GM21423 (cell line): ENCODE measurements at regions not wholly inside any gene's neighbourhood (a gene's known extent, or its start where the extent isn't known, plus 50 kb on each side); places are given as distances from the start of the nearest gene placed in this dataset.
"Not testable (repeated sequence)": the region's sequence is repeated elsewhere in the genome, so short reads cannot be mapped to it uniquely, and the experiment has no call there.

Experiments used
- ATAC-seq: cut with Tn5 transposase; IDR thresholded peaks from one replicate; pipeline ENCODE4 v1.9.1; 2021; ENCODE audit warnings: mild to moderate bottlenecking, moderate library complexity; ENCODE audit not compliant: unreplicated experiment

DNA sequence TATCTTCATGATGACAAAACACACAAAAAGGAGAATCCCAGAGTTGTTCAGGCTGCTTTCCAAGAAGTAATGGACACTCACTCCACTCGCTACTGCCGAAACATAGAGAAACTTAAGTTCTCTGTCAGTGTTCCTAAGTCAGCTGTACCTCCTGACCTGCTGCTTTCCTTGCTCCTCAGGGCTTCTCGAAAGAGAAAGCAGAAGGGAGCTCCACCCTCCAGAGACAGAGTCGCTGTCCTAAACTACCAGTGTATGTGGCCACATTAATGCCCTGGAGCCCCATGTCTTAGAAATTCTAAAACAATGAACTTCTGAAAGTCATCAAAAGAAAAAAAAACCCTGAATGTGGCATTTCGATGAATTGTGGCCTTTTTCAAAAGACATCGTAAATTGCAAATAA, 390.8 kb upstream of the MON1B start:
- no peak for ATAC-seq

DNA sequence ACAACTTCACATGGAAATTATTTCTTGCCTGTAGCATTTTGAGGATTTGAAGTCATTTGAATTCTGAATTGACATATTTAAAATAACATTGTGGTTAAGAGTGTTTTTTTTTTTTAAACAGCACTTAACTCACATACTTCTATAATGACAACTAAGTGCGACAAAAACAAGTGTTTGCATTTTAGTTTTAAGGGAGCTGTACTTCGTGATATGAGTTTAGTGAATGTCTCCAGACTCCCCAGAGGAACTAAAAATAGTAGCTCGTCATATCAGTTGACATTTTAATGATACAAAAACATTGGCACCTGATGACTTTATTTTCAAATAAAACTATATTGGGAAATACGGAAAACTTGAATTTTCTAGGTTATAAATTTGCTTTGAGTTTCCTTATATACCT, 389.6 kb upstream of the MON1B start:
- ATAC-seq = no peak

DNA sequence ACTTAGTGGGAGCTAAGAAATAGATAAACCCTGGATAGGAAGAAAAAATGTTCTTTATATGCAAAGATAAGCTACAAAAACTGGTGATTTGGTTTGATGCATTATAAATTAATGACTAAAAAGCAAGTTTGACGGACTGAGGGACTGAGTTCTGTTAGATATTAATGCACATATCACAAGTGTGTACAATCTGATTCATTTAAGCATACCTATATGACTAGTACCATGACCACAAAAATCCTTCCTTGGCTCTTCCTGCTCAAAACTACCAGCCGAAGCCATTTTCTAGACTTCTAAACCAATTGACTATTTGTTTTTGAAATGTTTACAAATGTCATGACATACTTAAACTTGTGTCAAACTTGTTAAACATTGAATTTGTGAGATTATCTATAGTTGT, 374.5 kb upstream of the MON1B start:
- ATAC-seq = no peak

DNA sequence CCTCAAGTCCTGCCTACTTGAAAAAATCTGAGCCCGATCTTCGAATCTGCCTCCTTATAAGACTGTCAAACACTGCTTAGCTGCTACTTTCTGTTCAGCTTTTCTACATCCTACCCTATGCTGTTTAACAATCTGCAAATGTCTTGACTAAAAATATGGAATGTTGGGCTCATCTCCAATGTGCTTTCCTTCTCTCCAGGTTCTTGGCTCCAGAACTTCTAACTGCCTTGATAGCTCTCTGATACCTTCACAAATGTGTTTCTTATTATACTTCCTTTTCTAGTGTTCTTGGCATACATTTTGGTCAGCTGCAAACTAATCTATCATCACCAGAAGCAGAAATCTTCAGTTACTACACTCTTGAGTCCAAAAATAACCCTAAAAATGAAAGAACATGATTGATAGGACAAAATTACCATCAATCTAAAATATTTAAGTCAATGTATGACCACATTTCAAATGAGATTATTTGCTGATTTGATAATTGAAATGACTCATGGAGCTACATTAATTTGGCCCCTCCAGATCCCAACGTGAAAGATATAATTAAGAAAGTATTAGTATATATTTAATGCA, 372.3 kb upstream of the MON1B start:
- no peak for ATAC-seq

DNA sequence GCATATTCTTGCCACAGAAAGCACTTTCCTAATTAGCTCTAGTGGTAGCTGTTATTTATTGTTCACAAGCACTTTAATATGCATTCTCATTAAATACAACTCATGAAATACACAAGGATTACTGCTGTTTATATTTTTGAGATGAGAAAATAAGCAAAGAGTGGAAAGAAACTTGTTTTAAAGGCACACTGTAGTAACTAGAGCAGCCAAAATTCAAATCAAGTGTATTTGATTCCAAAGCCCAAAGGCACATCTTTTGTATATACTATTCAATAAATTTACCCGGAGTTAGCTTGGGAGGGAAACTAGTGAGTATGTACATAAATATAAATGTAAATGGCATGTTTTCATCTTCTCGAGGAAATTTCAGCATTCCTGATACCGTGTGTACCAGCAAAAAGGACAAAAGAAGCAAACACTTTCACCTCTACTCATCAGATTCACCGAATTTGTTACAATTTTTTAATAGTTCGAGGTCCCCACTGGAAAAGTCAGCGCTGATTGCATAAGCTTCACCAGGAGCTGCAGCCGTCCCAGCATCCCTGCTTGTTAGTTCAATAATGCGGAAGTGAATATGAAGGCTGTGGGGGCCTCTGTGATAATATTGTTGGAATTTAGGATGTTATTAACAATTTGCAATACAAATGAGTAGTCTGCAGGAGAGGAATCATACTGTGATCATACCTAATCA, 371.6 kb upstream of the MON1B start:
- ATAC-seq = no peak

DNA sequence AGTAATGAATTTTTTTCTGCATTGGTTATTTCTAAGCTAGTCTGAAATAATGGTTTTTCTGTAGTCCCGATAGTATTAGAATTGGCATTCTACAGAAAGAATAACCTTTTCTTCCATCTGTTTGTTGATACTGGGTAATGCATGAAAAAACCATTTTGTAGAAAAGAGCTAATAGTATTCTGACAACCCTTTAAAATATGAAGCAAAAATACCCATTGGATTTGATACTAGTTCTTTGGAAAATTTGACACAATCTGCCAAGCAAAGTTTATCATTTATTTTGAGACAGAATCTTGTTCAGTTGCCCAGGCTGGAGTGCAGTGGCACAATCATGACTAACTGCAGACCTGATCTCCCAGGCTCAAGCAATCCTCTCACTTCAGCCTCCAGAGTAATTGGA, 366.8 kb upstream of the MON1B start:
- no peak for ATAC-seq

DNA sequence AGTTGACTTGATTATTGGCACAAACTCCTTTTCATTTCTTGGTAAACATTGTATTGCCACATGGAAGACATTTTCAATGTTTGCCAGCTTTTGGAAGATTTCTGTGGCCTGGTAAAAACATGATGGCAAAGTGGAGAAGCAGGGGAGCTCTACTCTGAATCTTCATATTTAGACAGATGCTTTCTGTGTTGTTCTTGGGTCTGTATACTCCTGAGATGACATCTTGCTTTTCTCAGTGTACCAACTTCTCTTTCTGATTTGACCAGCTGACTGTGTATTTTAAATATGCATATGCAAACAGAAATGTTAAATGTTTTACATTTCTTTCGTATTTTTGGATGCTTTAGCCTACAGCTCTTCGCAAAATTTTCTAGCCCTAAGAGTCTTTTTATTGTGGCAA, 366.2 kb upstream of the MON1B start:
- no peak for ATAC-seq

DNA sequence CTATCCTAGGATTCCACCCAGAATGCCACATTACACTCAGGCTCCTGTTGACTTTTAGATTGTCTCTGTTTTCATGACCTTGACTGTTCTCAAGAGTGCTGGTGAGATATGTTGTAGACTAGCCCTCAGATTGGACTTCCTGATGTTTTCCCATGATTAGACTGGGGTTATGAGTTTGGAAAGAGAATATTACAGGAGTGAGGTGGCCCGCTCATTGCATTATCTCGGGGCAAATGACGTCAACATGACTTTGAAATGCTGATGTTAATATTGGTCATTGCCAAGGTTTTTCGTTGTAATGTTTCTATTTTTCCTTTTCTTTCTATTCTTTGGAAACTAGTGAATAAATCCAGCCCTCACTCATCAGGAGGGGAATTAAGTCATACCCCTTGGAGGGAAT, 355.7 kb upstream of the MON1B start:
- no peak for ATAC-seq

DNA sequence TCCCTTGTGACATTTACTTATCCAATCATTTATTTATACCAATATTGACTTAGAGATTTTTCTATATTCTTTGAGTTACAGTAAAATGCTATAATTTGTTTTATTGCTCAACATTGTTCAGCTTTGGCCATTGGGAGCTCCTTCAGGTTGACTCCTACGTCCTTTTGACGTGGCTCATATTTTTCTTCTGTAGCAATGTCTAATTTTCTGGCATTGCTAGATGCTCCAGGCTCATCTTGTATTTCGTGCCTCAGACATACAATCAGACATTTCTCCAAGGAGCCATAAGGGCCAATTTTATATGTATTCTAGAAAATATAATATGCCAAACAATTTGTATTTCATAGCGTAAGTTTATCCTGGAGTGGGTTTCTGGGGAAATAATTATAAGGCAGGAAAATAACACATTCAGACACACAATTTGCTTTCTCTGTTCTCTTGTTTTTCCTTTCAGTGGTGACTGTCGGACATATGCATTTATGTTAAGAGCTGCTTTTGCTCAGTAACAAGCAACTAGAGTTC, 355.1 kb upstream of the MON1B start:
- ATAC-seq = no peak

DNA sequence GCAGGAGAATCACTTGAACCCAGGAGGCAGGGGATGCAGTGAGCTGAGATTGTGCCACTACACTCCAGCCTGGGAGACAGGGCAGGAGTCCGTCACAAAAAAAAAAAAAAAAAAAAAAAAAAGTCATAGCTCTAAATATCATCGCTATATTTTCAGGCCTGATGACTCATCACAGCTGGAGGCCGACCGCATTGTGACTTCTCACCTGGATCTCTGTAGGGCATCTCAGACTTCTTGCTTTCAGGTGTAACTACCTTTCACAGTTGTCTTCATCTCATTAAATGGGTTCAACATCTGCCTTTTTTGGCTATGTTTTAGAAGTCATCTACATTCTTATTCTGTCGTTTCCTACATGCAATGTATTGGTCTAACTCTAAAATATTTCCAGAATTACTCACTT, 353.1 kb upstream of the MON1B start:
- ATAC-seq = no peak

DNA sequence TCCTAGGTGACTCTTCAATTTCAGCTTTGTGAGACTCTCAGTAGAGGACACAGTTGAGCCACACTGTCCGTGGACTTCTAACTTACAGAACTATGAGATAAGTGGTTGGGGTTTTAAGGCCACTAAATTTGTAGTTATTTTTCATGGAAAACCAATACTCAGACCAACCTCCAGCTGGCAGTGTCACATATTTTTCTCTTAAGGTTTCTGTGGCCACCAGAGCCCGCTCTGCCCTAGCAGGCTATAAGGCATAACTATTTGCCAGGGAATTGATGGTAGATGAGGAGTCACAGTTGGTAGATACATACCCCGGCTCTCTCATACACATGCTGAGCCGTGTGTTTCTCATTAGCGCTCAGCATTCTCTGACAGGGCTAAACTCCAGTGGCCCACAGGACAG, 336.8 kb upstream of the MON1B start:
- no peak for ATAC-seq

DNA sequence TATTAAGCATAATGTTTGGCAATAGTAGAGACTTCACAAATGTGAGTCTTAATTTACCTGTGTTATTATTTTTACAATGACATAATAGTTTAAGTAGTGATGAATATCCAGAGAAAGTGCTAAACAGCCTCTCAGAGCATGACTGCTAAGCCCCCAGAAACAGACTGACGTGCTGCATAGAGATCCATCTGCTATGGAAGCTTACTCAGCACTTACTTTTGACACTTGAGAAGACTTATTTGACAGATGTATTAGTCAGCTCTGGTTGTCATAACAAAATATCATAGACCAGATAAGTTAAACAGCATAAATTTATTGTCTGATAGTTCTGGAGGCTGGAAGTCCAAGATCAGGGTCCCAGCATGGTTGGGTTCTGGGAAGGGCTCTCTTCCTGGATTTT, 334.9 kb upstream of the MON1B start:
- ATAC-seq = no peak

DNA sequence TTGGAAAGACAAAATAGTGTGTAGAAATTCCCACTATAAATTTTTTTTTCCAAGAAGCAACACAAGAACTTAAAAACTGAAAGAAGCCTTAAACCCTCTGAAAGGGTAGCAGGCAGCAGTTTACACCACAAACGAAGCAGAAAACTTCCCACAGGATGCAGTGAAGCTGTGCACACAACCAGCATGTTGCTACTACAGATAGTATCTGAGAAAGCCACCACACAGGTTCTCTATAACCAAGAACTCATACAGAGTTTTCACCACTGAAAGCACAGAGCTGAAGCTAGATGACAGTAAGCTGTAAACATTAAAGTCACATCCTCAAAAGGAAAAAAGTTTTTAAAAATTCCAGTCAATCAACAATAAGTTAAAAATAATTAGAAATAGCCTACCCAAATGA, 333.6 kb upstream of the MON1B start:
- ATAC-seq = no peak

DNA sequence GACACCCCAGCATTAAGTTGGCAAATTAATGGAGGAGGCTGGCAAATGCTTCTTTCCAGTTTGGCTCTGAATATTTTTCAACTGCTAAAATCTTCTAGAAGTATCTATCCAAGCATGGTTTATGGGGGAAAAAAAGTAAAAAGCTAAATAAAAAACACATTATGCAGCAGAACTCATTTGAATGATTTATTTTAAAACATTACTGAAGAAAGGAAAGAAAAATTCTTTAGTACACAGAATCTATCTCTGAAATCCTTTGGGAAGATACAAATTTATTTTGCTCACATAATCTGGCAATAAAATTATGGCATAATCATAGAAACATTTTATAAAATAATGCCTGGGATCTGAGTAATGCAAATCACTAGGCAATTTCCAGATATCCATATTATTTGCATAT, 328.1 kb upstream of the MON1B start:
- no peak for ATAC-seq

DNA sequence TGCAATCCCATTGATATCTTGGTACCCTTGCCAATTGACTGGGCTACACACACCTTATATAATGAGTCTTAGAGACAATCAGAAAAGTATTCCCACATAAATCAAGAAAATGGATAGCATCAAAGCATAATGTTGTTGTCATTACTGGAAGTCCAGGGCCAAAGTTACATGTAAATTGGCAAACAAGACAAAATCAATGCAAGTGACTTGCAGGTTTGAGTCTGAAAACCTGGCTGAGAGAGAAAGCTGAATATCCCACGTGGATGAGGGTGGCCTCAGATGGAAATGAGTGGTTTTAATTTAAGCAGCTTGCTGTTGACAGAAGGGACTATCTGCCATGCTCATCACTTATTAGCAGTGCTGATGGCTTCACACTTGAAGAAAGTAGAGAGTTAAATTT, 324.0 kb upstream of the MON1B start:
- ATAC-seq = no peak

DNA sequence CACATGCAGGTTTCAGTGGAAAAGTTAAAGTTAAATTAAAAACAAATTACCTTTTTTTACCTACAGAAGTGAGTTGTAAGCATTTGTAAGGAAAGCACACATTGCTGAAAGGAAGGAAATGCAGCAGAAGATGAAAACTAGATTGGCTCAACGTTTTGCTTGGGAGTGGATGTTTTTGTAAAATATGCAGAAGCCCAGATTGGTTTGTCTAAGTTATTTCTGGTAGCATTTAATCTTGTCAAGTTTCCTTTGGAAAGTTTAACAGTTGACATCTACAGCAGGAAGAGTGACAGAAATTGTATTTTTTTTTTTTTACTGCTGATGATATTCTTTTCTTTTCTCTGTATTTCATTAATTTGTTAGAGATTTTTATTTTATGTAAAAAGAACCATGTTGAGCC, 315.1 kb upstream of the MON1B start:
- no peak for ATAC-seq

DNA sequence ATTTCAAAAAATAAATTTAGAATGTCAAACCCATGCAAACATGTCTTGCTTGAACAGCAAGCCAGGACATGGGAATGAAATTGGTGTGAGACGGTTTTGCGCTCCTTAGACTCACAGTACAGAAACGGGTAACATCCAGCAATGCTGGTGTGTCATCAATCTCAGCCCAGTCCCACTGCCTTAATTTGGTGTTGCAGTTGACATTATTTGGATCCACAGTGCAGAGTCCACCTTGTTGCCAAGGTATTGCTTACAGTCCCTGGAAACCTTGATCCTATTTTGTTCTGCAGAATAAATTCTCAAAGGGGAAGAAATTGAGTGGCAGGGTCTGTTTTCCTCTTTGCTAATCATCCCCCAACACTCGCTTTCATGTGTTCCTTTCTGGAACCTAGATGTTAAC, 311.6 kb upstream of the MON1B start:
- ATAC-seq = no peak

DNA sequence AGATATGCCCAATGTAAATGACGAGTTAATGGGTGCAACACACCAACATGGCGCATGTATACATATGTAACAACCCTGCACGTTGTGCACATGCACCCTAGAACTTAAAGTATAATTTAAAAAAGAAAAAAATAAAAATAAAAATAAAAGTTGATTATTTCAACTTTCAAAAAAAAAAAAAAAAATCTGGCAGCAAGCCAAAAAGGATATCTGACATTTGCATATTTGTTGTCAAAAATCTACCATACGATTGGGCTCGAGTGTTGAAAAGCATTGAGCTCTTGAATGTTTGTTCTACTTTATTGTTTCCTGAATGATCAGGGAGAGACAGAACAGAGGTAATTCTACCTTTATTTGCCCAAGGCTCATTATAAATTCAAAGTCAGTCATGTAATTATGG, 310.5 kb upstream of the MON1B start:
- not testable (repeated sequence) for ATAC-seq

DNA sequence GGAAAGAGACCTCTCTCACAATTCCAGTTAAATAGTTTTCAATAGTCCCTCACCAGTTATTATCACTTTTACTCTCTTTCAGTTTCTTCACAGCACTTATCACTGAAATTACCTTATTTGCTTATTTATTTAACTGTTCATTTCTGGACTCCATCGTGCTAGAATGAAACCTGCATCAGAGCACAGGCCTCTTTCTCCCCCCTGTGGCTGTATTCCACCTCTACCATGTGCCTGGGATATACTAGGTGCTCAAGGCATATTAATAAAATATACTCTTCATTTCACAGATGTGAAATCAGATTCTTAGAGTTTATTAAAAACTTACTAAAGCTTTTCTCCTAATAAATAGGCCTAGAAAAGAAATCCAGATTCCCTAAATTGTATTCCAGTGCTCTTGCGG, 308.9 kb upstream of the MON1B start:
- ATAC-seq = no peak

DNA sequence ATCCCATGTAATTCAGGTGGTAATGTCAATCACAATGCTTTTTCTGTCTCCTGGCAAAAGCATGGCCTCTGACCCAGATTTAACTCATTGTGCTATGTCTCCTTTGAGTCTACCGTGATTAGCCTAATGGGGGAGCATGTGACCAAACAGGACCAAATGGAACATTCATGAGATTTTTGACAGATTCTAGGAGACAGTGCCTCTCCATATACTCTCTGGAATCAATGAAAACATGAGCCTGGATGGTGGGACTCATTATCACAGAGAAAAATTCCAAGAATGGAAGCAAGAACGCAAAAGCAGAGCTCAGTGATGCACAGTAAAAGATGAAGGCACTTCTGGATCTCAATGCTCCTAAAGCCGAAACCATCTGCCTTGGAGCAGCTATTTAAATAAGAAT, 307.9 kb upstream of the MON1B start:
- no peak for ATAC-seq

DNA sequence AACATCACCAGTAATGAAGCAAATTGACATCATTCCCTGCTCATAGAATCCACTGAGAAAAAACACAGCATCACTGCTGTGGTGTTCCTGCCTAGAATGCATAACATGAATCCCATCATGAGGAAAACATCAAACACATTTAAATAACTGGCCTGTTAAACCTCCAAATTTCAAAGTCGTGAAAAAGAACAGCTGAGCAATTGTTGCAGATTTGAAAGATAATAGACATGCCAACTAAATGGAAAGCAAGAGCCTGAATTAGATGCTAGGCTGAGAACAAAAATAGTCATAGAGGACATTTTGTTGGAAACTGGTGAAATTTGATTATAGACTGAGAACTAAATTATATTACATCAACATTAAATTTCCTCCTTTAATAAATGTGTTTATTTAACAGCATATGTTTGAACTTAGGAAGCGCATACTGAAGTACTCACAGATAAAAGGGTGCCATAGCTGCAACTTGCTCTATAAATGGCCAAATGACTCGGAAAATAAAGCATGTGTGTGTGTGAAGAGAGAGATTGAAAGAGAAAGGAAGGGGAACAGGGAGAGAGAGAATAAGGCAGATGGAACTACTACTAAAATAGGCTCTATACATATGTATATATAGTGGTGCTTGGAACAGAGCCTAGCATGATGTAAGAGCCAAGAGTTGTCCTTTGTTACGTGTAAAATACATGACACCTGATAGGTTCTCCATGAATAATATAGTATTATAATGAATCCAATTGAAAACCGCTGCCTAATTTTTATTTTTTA, 305.0 kb upstream of the MON1B start:
- no peak for ATAC-seq

DNA sequence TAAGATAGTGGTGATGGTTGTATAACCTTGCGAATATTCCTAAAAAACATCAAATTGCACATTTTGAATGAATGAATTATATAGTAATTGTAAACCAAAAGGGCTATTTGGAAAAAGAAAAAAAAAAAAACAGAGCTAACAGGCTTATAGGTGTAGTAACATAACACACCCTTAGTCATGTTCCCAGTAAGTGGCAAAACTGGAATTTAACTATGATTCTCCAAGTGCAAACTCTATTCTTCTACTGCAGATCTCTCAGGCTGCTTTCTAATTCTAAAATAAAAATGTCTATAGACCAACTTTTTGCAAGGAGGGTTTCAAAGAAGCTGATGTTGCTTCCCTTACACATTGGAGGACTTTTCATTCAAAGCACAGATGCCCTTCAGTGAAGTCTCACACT, 293.2 kb upstream of the MON1B start:
- no peak for ATAC-seq
